GM23248 (cell line): ENCODE measurements at regions not wholly inside any gene's neighbourhood (a gene's known extent, or its start where the extent isn't known, plus 50 kb on each side); places are given as distances from the start of the nearest gene placed in this dataset.

Experiments used
- EZH2 ChIP-seq: fragments of 200-600 bp; sonication (generic); IDR thresholded peaks from 2 replicates; pipeline ENCODE4 v1.6.1; 2018; ENCODE audit warnings: antibody characterized with exemption, mild to moderate bottlenecking; ENCODE audit not compliant: insufficient read depth, poor library complexity, severe bottlenecking
- EZH2phosphoT487 ChIP-seq: fragments of 200-600 bp; sonication (generic); IDR thresholded peaks from 2 replicates; pipeline ENCODE4 v1.6.1; 2018; ENCODE audit warnings: antibody characterized with exemption, moderate library complexity, mild to moderate bottlenecking, low read depth; ENCODE audit not compliant: insufficient read depth

DNA sequence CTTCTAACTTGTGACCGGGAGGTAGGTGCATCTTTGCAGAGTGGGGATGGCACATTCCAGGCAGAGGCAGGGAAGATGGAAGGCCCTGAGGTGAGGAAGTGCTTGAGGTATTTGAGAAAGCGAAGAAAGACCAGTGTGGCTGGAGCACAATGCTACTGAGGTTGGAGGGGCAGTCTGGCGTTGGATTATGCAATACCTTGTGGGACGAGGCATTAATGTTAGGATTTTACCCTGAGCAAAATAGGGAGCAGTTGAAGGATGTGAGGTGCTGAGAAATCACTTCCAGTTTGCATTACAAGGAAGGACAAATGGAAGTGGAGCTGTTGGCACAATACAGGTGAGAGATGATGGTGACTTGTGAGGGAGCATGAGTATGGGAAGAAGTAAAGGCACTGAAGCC, 145.5 kb downstream of the KCNA5 start:
- TF ChIP-seq EZH2 (no peak), EZH2phosphoT487 (no peak)
